GM12878 (cell line): ENCODE measurements at regions not wholly inside any gene's neighbourhood (a gene's known extent, or its start where the extent isn't known, plus 50 kb on each side); places are given as distances from the start of the nearest gene placed in this dataset.

Source experiments
- ATAC-seq: fragments of 200-7000 bp; cut with Tn5 transposase; 3 replicates; pipeline ENCODE4 v1.9.1; 2020; ENCODE audit warnings: mild to moderate bottlenecking, moderate library complexity
- BruUV-seq: library from RNA; stranded (reverse); fragments of 400-500 nt; replicated peaks from 2 replicates; lab custom pipeline; 2021; lab: Mats Ljungman, UMichigan
- CTCF ChIA-PET: fragments of 300-600 bp; sonication (Branson Sonifier 250); formaldehyde crosslinking; extraction: SDS; loops from one replicate; lab custom pipeline; 2021; ENCODE audit warnings: inconsistent platforms; lab: Yijun Ruan, JAX
- POLR2A ChIA-PET: fragments of 350-600 bp; formaldehyde crosslinking; extraction: SDS; loops from one replicate; lab custom pipeline; 2021; ENCODE audit warnings: inconsistent platforms; lab: Charles Lee
- RAD21 ChIA-PET: fragments of 300-600 bp; sonication (Branson Sonifier 250); formaldehyde crosslinking; loops from one replicate; lab custom pipeline; 2023; ENCODE audit warnings: antibody characterized with exemption; ENCODE audit not compliant: unreplicated experiment; lab: Charles Lee
- SMC1A ChIA-PET: fragments of 300-600 bp; sonication (Branson Sonifier 250); formaldehyde crosslinking; loops from one replicate; lab custom pipeline; 2023; ENCODE audit not compliant: unreplicated experiment, uncharacterized antibody; lab: Charles Lee
- DNase-seq: peaks from one replicate; pipeline ENCODE4 v3.0.0-alpha.2; 2011; ENCODE audit warnings: low read depth, low spot score
- FAIRE-seq: peaks from 3 replicates; lab custom pipeline; 2011; peaks lifted over from hg19 to GRCh38; lab: Jason Lieb, UNC
- H2AFZ ChIP-seq: 2 replicates; pipeline ENCODE4 v1.6.0; 2011; ENCODE audit warnings: low read depth, low read length, control low read depth; ENCODE audit not compliant: control insufficient read depth
- H3K27ac ChIP-seq: 2 replicates; pipeline ENCODE4 v1.5.1; 2011; ENCODE audit warnings: control low read depth; ENCODE audit not compliant: control insufficient read depth, insufficient read depth
- H3K27me3 ChIP-seq, 2 experiments: replicated peaks in 1 of 2; 2 replicates each; pipeline versions ENCODE4 v1.6.0 to v1.6.1; 2011; ENCODE audit warnings: low read length in 1 of 2; ENCODE audit not compliant: control insufficient read depth in 2 of 2, insufficient read depth in 2 of 2
- H3K36me3 ChIP-seq, 2 experiments: 2 replicates each; pipeline ENCODE4 v1.5.1; 2011; ENCODE audit warnings: low read length in 1 of 2; ENCODE audit not compliant: control insufficient read depth in 2 of 2, insufficient read depth in 2 of 2
- H3K4me1 ChIP-seq: 2 replicates; pipeline ENCODE4 v1.6.1; 2011; ENCODE audit warnings: mild to moderate bottlenecking, low read length, moderate library complexity, mixed read lengths; ENCODE audit not compliant: control insufficient read depth, insufficient read depth
- H3K4me2 ChIP-seq: 2 replicates; pipeline ENCODE4 v1.6.0; 2011; ENCODE audit warnings: control low read depth; ENCODE audit not compliant: control insufficient read depth, insufficient read depth
- H3K4me3 ChIP-seq: fragments of 200-600 bp; sonication (generic); 2 replicates; pipeline ENCODE4 v1.5.1; 2016
- H3K79me2 ChIP-seq: 2 replicates; pipeline ENCODE4 v1.6.0; 2011; ENCODE audit warnings: low read length; ENCODE audit not compliant: control insufficient read depth, insufficient read depth
- H3K9ac ChIP-seq: 2 replicates; pipeline ENCODE4 v1.8.0; 2011; ENCODE audit warnings: low read length, control low read depth, mixed read lengths; ENCODE audit not compliant: control insufficient read depth, insufficient read depth
- H3K9me3 ChIP-seq: replicated peaks from 3 replicates; pipeline ENCODE4 v1.5.1; 2011; ENCODE audit warnings: mild to moderate bottlenecking, low read length; ENCODE audit not compliant: control insufficient read depth, insufficient read depth
- H4K20me1 ChIP-seq: 2 replicates; pipeline ENCODE4 v1.6.0; 2011; ENCODE audit not compliant: control insufficient read depth, insufficient read depth
- E2F4 ChIP-seq: IDR thresholded peaks from 2 replicates; pipeline ENCODE4 v1.6.1; 2012; ENCODE audit warnings: low read depth, low read length, improper control_type of control experiment
- ELK1 ChIP-seq: IDR thresholded peaks from 2 replicates; pipeline ENCODE4 v1.6.1; 2012; ENCODE audit warnings: low read depth, low read length, improper control_type of control experiment
- HSF1 ChIP-seq: fragments of 150-350 bp; IDR thresholded peaks from 2 replicates; pipeline ENCODE4 v1.6.1; 2014; ENCODE audit warnings: mild to moderate bottlenecking, low read depth, low read length
- MAX ChIP-seq: IDR thresholded peaks from 2 replicates; pipeline ENCODE4 v1.6.1; 2012; ENCODE audit warnings: low read depth, low read length, improper control_type of control experiment
- PAX8 ChIP-seq: fragments of 450-650 bp; IDR thresholded peaks from 2 replicates; pipeline ENCODE4 v1.6.1; 2017; ENCODE audit warnings: mild to moderate bottlenecking, moderate library complexity
- PKNOX1 ChIP-seq: fragments of 450-650 bp; IDR thresholded peaks from 2 replicates; pipeline ENCODE4 v1.6.1; 2016; ENCODE audit warnings: mild to moderate bottlenecking
- RELA ChIP-seq: fragments of 450-650 bp; IDR thresholded peaks from 2 replicates; pipeline ENCODE4 v1.8.0; 2014; ENCODE audit warnings: borderline replicate concordance; ENCODE audit not compliant: partially characterized antibody
- ZNF217 ChIP-seq: fragments of 450-650 bp; IDR thresholded peaks from 2 replicates; pipeline ENCODE4 v1.6.1; 2017; ENCODE audit warnings: antibody characterized with exemption, mild to moderate bottlenecking
- whole genome bisulfite sequencing: methylation state at CpG from one replicate; pipeline ENCODE4 v1.1.6; 2016; ENCODE audit warnings: low lambda C conversion rate; ENCODE audit not compliant: insufficient replicate concordance, insufficient coverage; ENCODE audit errors: missing lambda C conversion rate; 5-methylcytosine and 5-hydroxymethylcytosine counted together
- in situ Hi-C: fragments of 300-500 bp; cut with MboI; formaldehyde crosslinking; loops from 9 replicates; pipeline ENCODE4 v1.14.3; 2018; ENCODE audit warnings: mixed read lengths
- intact Hi-C: fragments of 100-400 bp; cut with micrococcal nuclease; formaldehyde crosslinking; loops from one replicate; pipeline ENCODE4 v1.14.2; 2022; ENCODE audit not compliant: unreplicated experiment

GRCh38 chr5:33271606-33272005 lies 169.2 kb upstream of the TARS1 start:
- H3K9ac ChIP-seq = no peak overlapping the region
- WGBS = 11% methylated on average over 1 of the region's 1 CpG

More at GRCh38 chr5:33271606-33272005, 169.2 kb upstream of the TARS1 start:
- DNase-seq (no peak), ATAC-seq (no peak), FAIRE-seq (no peak)
- RAD21 ChIA-PET = no interaction called here
- intact Hi-C loops (no loop called here), in situ Hi-C loops (no loop called here)
- no peaks in the 10 kb centered on the region for H3K79me2 ChIP-seq
- H3K27me3 ChIP-seq = no peaks in the 10 kb centered on the region; a peak in 1 of 4 replicates
- no peak overlapping the region for H3K4me3 ChIP-seq
- H3K4me2 ChIP-seq = no peak overlapping the region
- H4K20me1 ChIP-seq = no peaks in the 10 kb centered on the region
- H3K36me3 ChIP-seq = no peaks in the 10 kb centered on the region
- H2AFZ ChIP-seq = no peak overlapping the region
- no TSS peak for BruUV-seq
- CTCF ChIA-PET = no interaction called here
- H3K27ac ChIP-seq = no peak overlapping the region
- SMC1A ChIA-PET = no interaction called here
- H3K9me3 ChIP-seq = no peaks in the 10 kb centered on the region
- H3K4me1 ChIP-seq = no peaks in the 10 kb centered on the region
- POLR2A ChIA-PET = no interaction called here
- TF ChIP-seq PAX8 (no peak), RELA (no peak), MAX (no peak), PKNOX1 (no peak), ELK1 (no peak), E2F4 (no peak), HSF1 (no peak), ZNF217 (no peak)
